Central memory CD4-positive, alpha-beta T cell (primary cell): ENCODE measurements at regions not wholly inside any gene's neighbourhood (a gene's known extent, or its start where the extent isn't known, plus 50 kb on each side); places are given as distances from the start of the nearest gene placed in this dataset.
"Not testable (repeated sequence)": the region's sequence is repeated elsewhere in the genome, so short reads cannot be mapped to it uniquely, and the experiment has no call there.

Experiments
- DNase-seq: peaks from one replicate; pipeline ENCODE4 v3.0.0; 2022

GRCh38 chr7:113294750-113295149 lies 176.4 kb upstream of the SMIM30 start:
- no peak for DNase-seq

- DNase-seq, result no peak
Measured at GRCh38 chr7:113292105-113292504, 173.8 kb upstream of the SMIM30 start.

- DNase-seq, result no peak
Measured at GRCh38 chr7:113291058-113291457, 172.7 kb upstream of the SMIM30 start.

GRCh38 chr7:113289140-113289740 lies 170.9 kb upstream of the SMIM30 start:
- DNase-seq, result no peak

- DNase-seq, result no peak
Measured at GRCh38 chr7:113285411-113285810, 167.1 kb upstream of the SMIM30 start.

- DNase-seq, result no peak
Measured at GRCh38 chr7:113283861-113284260, 165.5 kb upstream of the SMIM30 start.

GRCh38 chr7:113282875-113283274 lies 164.5 kb upstream of the SMIM30 start:
- DNase-seq, result no peak

- DNase-seq, result no peak
Measured at GRCh38 chr7:113281223-113281622, 162.9 kb upstream of the SMIM30 start.

GRCh38 chr7:113279256-113279655 lies 160.9 kb upstream of the SMIM30 start:
- no peak for DNase-seq

- no peak for DNase-seq
Measured at GRCh38 chr7:113270790-113271189, 152.4 kb upstream of the SMIM30 start.

- not testable (repeated sequence) for DNase-seq
Measured at GRCh38 chr7:113269592-113269991, 151.2 kb upstream of the SMIM30 start.

- DNase-seq, result no peak
Measured at GRCh38 chr7:113268757-113269156, 150.4 kb upstream of the SMIM30 start.

- no peak for DNase-seq
Measured at GRCh38 chr7:113267885-113268284, 149.5 kb upstream of the SMIM30 start.

GRCh38 chr7:113267271-113267670 lies 148.9 kb upstream of the SMIM30 start:
- no peak for DNase-seq

- no peak for DNase-seq
Measured at GRCh38 chr7:113263749-113264148, 145.4 kb upstream of the SMIM30 start.

GRCh38 chr7:113263215-113263742 lies 144.9 kb upstream of the SMIM30 start:
- DNase-seq, result not testable (repeated sequence)

GRCh38 chr7:113256883-113257531 lies 138.7 kb upstream of the SMIM30 start:
- DNase-seq, result no peak

GRCh38 chr7:113247198-113247597 lies 128.8 kb upstream of the SMIM30 start:
- no peak for DNase-seq

GRCh38 chr7:113246738-113247137 lies 128.4 kb upstream of the SMIM30 start:
- no peak for DNase-seq

GRCh38 chr7:113232885-113233284 lies 114.5 kb upstream of the SMIM30 start:
- DNase-seq, result no peak

GRCh38 chr7:113230691-113231090 lies 112.3 kb upstream of the SMIM30 start:
- DNase-seq, result no peak

GRCh38 chr7:113217314-113217713 lies 99.0 kb upstream of the SMIM30 start:
- no peak for DNase-seq

- DNase-seq, result no peak
Measured at GRCh38 chr7:113216038-113216437, 97.7 kb upstream of the SMIM30 start.

- DNase-seq, result no peak
Measured at GRCh38 chr7:113209449-113210203, 91.3 kb upstream of the SMIM30 start.
